PC-9 (cell line): ENCODE measurements at regions not wholly inside any gene's neighbourhood (a gene's known extent, or its start where the extent isn't known, plus 50 kb on each side); places are given as distances from the start of the nearest gene placed in this dataset.

ENCODE experiments used
- BruUV-seq: library from RNA; stranded (reverse); fragments of 400-500 nt; replicated peaks from 2 replicates; lab custom pipeline; 2021; lab: Mats Ljungman, UMichigan
- CTCF ChIA-PET: fragments of 300-600 bp; sonication (Branson Sonifier 250); formaldehyde crosslinking; loops from one replicate; lab custom pipeline; 2022; ENCODE audit warnings: antibody characterized with exemption; lab: Charles Lee
- POLR2A ChIA-PET: fragments of 300-600 bp; sonication (Branson Sonifier 250); formaldehyde crosslinking; loops from one replicate; lab custom pipeline; 2022; ENCODE audit warnings: antibody characterized with exemption; ENCODE audit not compliant: unreplicated experiment; lab: Charles Lee
- DNase-seq, 2 experiments: peaks; one replicate each; pipeline versions ENCODE4 v3.0.0 to v3.0.0-alpha.2; 2015 to 2022; ENCODE audit warnings: mixed read lengths in 1 of 2
- H2AFZ ChIP-seq: fragments of 200-600 bp; sonication (generic); 2 replicates; pipeline ENCODE4 v1.8.1; 2017; ENCODE audit warnings: antibody characterized with exemption
- H3F3A ChIP-seq: fragments of 200-600 bp; sonication (generic); 2 replicates; pipeline ENCODE4 v1.8.1; 2017; ENCODE audit warnings: antibody characterized with exemption, mild to moderate bottlenecking, low read depth; ENCODE audit not compliant: insufficient read depth
- H3K27ac ChIP-seq: fragments of 200-600 bp; sonication (generic); 2 replicates; pipeline ENCODE4 v1.6.1; 2016; ENCODE audit warnings: mixed run types
- H3K27me3 ChIP-seq: fragments of 200-600 bp; sonication (generic); 2 replicates; pipeline ENCODE4 v1.6.1; 2016; ENCODE audit warnings: low read depth, mixed run types; ENCODE audit not compliant: insufficient read depth
- H3K36me3 ChIP-seq: fragments of 200-600 bp; sonication (generic); 2 replicates; pipeline ENCODE4 v1.6.1; 2016; ENCODE audit warnings: low read depth, mixed run types
- H3K4me1 ChIP-seq: fragments of 200-600 bp; sonication (generic); replicated peaks from 2 replicates; pipeline ENCODE4 v1.6.1; 2016; ENCODE audit warnings: mixed run types; ENCODE audit not compliant: insufficient read depth
- H3K4me2 ChIP-seq: fragments of 200-600 bp; sonication (generic); 2 replicates; pipeline ENCODE4 v1.6.1; 2017; ENCODE audit warnings: mixed run types
- H3K4me3 ChIP-seq: fragments of 200-600 bp; sonication (generic); 2 replicates; pipeline ENCODE4 v1.6.1; 2016; ENCODE audit warnings: mixed run types
- H3K79me2 ChIP-seq: fragments of 200-600 bp; sonication (generic); 2 replicates; pipeline ENCODE4 v1.6.1; 2017; ENCODE audit warnings: low read depth, mixed run types
- H3K9me2 ChIP-seq: fragments of 200-600 bp; sonication (generic); 2 replicates; pipeline ENCODE4 v1.8.1; 2017; ENCODE audit warnings: mild to moderate bottlenecking; ENCODE audit not compliant: insufficient read depth
- H3K9me3 ChIP-seq: fragments of 200-600 bp; sonication (generic); 2 replicates; pipeline ENCODE4 v1.8.1; 2016; ENCODE audit warnings: low read depth; ENCODE audit not compliant: insufficient read depth
- H4K20me1 ChIP-seq: fragments of 200-600 bp; sonication (generic); 2 replicates; pipeline ENCODE4 v1.8.1; 2017; ENCODE audit not compliant: insufficient read depth
- CTCF ChIP-seq: fragments of 200-600 bp; sonication (generic); conservative IDR thresholded peaks from 2 replicates; pipeline ENCODE4 v1.6.1; 2017; ENCODE audit warnings: mixed run types, antibody characterized with exemption, mild to moderate bottlenecking, moderate library complexity
- EZH2 ChIP-seq: fragments of 200-600 bp; sonication (generic); IDR thresholded peaks from 2 replicates; pipeline ENCODE4 v1.8.0; 2017; ENCODE audit warnings: antibody characterized with exemption, low read depth
- intact Hi-C: fragments of 100-400 bp; cut with micrococcal nuclease; formaldehyde crosslinking; loops from one replicate; pipeline ENCODE4 v1.10.0; 2022; ENCODE audit not compliant: unreplicated experiment

GRCh38 chr6:145275019-145275418 is 460.3 kb downstream of the EPM2A start:
- H3K4me1 ChIP-seq, result no peaks in the 10 kb centered on the region

DNA sequence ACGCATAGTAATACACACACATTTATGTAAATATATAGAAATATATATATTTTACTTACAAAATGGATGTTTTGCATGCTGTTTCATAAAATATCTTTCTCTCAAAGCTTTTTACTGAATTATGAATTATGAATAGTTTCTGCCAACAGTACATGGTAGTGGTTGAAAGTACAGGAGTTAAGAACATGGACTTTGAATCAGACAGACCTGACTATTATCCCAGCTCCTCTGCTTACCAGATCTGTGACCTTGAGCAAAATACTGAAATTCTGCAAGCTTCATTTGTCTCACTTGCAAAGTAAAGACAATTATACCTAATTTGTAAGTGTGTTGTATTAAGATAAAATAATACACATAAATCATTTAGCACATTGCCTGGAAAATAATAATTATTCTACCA is 459.5 kb downstream of the EPM2A start:
- intact Hi-C loops, result no loop called here
- TF ChIP-seq EZH2, result no peak
- TF ChIP-seq CTCF, result no peak
- Histone ChIP-seq H3F3A (no peaks in the 10 kb centered on the region), H3K36me3 (no peaks in the 10 kb centered on the region), H3K27ac (no peak overlapping the region), H2AFZ (no peak overlapping the region), H3K4me2 (no peak overlapping the region), H3K27me3 (no peaks in the 10 kb centered on the region), H3K9me3 (no peaks in the 10 kb centered on the region), H3K4me1 (no peaks in the 10 kb centered on the region), H3K9me2 (no peaks in the 10 kb centered on the region), H3K79me2 (no peaks in the 10 kb centered on the region), H3K4me3 (no peak overlapping the region), H4K20me1 (no peaks in the 10 kb centered on the region)
- ChIA-PET POLR2A (no interaction called here), CTCF (no interaction called here)
- no TSS peak for BruUV-seq
- no peak for DNase-seq

More at GRCh38 chr6:145275019-145275418, 460.3 kb downstream of the EPM2A start:
- no peaks in the 10 kb centered on the region for H3K9me2 ChIP-seq
- H3K4me3 ChIP-seq, result no peak overlapping the region
- intact Hi-C loops, result no loop called here
- no peaks in the 10 kb centered on the region for H3K27me3 ChIP-seq
- H4K20me1 ChIP-seq, result no peaks in the 10 kb centered on the region
- POLR2A ChIA-PET, result no interaction called here
- BruUV-seq, result no TSS peak
- no peak overlapping the region for H3K27ac ChIP-seq
- no peaks in the 10 kb centered on the region for H3F3A ChIP-seq
- H2AFZ ChIP-seq, result no peak overlapping the region
- CTCF ChIA-PET, result no interaction called here
- no peaks in the 10 kb centered on the region for H3K9me3 ChIP-seq
- no peak overlapping the region for H3K4me2 ChIP-seq
- TF ChIP-seq EZH2 (no peak), CTCF (no peak)
- H3K79me2 ChIP-seq, result no peaks in the 10 kb centered on the region
- no peaks in the 10 kb centered on the region for H3K36me3 ChIP-seq
- no peak for DNase-seq

DNA sequence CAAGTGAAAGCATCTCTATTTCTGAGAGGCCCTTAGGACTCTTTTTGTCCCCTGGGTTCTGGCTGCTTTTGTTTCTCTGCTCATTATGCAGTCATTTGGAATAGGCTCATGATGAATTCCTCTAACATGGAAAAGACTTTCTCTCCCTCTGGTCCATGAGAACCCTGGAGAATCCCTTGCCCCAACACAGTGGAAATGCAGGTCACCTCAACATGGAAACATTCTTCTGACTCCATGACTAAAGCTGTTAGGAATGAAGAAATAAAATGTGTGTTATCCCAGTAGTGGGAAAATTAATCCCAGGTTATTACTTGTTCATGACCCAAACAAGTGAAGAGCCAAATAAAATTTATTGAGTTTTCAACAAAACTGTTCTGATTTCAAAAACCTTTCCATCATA is 458.6 kb downstream of the EPM2A start:
- TF ChIP-seq EZH2, result no peak
- no peak for TF ChIP-seq CTCF
- no peak overlapping the region for H2AFZ ChIP-seq
- DNase-seq, result no peak
- POLR2A ChIA-PET, result no interaction called here
- H3K4me1 ChIP-seq, result no peaks in the 10 kb centered on the region
- no TSS peak for BruUV-seq
- H3K9me3 ChIP-seq, result no peaks in the 10 kb centered on the region
- H3K4me3 ChIP-seq, result no peak overlapping the region
- H3K27ac ChIP-seq, result no peak overlapping the region
- H3K79me2 ChIP-seq, result no peaks in the 10 kb centered on the region
- CTCF ChIA-PET, result no interaction called here
- H3K27me3 ChIP-seq, result no peaks in the 10 kb centered on the region
- H3K4me2 ChIP-seq, result no peak overlapping the region
- no peaks in the 10 kb centered on the region for H3K9me2 ChIP-seq
- no peaks in the 10 kb centered on the region for H4K20me1 ChIP-seq
- H3K36me3 ChIP-seq, result no peaks in the 10 kb centered on the region
- intact Hi-C loops, result no loop called here
- H3F3A ChIP-seq, result no peaks in the 10 kb centered on the region
